OCI-LY7 (cell line): ENCODE measurements at regions not wholly inside any gene's neighbourhood (a gene's known extent, or its start where the extent isn't known, plus 50 kb on each side); places are given as distances from the start of the nearest gene placed in this dataset.

Source experiments
- BruUV-seq: library from RNA; stranded (reverse); fragments of 400-500 nt; replicated peaks from 2 replicates; lab custom pipeline; 2021; lab: Mats Ljungman, UMichigan
- CTCF ChIA-PET: fragments of 300-600 bp; sonication (Branson Sonifier 250); formaldehyde crosslinking; loops from one replicate; lab custom pipeline; 2022; ENCODE audit warnings: antibody characterized with exemption; ENCODE audit not compliant: unreplicated experiment; lab: Charles Lee
- POLR2A ChIA-PET: fragments of 300-600 bp; sonication (Branson Sonifier 250); formaldehyde crosslinking; loops from one replicate; lab custom pipeline; 2022; ENCODE audit warnings: antibody characterized with exemption; lab: Charles Lee
- DNase-seq: peaks from one replicate; pipeline ENCODE4 v3.0.0-alpha.2; 2015; ENCODE audit warnings: low spot score
- H2AFZ ChIP-seq: fragments of 200-600 bp; sonication (generic), shearing (Covaris generic); 2 replicates; pipeline ENCODE4 v1.6.1; 2014; ENCODE audit warnings: mild to moderate bottlenecking, antibody characterized with exemption, low read length, moderate library complexity
- H3K27ac ChIP-seq: fragments of 200-600 bp; sonication (generic); 2 replicates; pipeline ENCODE4 v1.5.1; 2014; ENCODE audit warnings: mixed run types, low read depth, mild to moderate bottlenecking, moderate library complexity, low read length, inconsistent platforms; ENCODE audit not compliant: poor library complexity, severe bottlenecking
- H3K36me3 ChIP-seq: fragments of 200-600 bp; sonication (generic); 2 replicates; pipeline ENCODE4 v1.6.1; 2014; ENCODE audit warnings: mild to moderate bottlenecking, antibody characterized with exemption, low read length, moderate library complexity, mixed read lengths; ENCODE audit not compliant: insufficient read depth
- H3K4me1 ChIP-seq: fragments of 200-600 bp; sonication (generic); 2 replicates; pipeline ENCODE4 v1.5.1; 2014; ENCODE audit warnings: mild to moderate bottlenecking, low read length; ENCODE audit not compliant: insufficient read depth, poor library complexity, severe bottlenecking
- H3K4me2 ChIP-seq: fragments of 200-600 bp; sonication (generic); 2 replicates; pipeline ENCODE4 v1.6.1; 2014; ENCODE audit warnings: mild to moderate bottlenecking, low read length
- H3K4me3 ChIP-seq: fragments of 200-600 bp; sonication (generic); 2 replicates; pipeline ENCODE4 v1.5.1; 2014; ENCODE audit warnings: mild to moderate bottlenecking, low read depth, low read length; ENCODE audit not compliant: poor library complexity, severe bottlenecking
- H3K79me2 ChIP-seq: fragments of 200-600 bp; sonication (generic); 2 replicates; pipeline ENCODE4 v1.6.1; 2016; ENCODE audit warnings: low read depth, mild to moderate bottlenecking, low read length, moderate library complexity, mixed read lengths; ENCODE audit not compliant: insufficient read depth
- H3K9me2 ChIP-seq: fragments of 200-600 bp; sonication (generic); 2 replicates; pipeline ENCODE4 v1.6.1; 2016; ENCODE audit warnings: mild to moderate bottlenecking, low read length, mixed read lengths; ENCODE audit not compliant: insufficient read depth
- H3K9me3 ChIP-seq: fragments of 200-600 bp; sonication (generic); 2 replicates; pipeline ENCODE4 v1.6.1; 2014; ENCODE audit warnings: mild to moderate bottlenecking, mixed run types, low read length, mixed read lengths
- H4K20me1 ChIP-seq: fragments of 200-600 bp; sonication (generic); 2 replicates; pipeline ENCODE4 v1.6.1; 2014; ENCODE audit warnings: mild to moderate bottlenecking, antibody characterized with exemption, low read length, moderate library complexity, mixed read lengths; ENCODE audit not compliant: insufficient read depth
- EZH2phosphoT487 ChIP-seq: fragments of 200-600 bp; sonication (generic); IDR thresholded peaks from 2 replicates; pipeline ENCODE4 v1.6.1; 2018; ENCODE audit warnings: low read depth, borderline replicate concordance, mild to moderate bottlenecking, mixed run types, antibody characterized with exemption, low read length, moderate library complexity, mixed read lengths
- intact Hi-C: fragments of 100-400 bp; cut with micrococcal nuclease; formaldehyde crosslinking; loops from one replicate; pipeline ENCODE4 v1.10.0; 2022; ENCODE audit not compliant: unreplicated experiment
- TF ChIP-seq, protein P1 (sequence below): fragments of 200-600 bp; sonication (generic); conservative IDR thresholded peaks from 2 replicates; pipeline ENCODE4 v1.5.1; 2014; ENCODE audit warnings: mild to moderate bottlenecking, antibody characterized with exemption, low read length, moderate library complexity, mixed read lengths

DNA sequence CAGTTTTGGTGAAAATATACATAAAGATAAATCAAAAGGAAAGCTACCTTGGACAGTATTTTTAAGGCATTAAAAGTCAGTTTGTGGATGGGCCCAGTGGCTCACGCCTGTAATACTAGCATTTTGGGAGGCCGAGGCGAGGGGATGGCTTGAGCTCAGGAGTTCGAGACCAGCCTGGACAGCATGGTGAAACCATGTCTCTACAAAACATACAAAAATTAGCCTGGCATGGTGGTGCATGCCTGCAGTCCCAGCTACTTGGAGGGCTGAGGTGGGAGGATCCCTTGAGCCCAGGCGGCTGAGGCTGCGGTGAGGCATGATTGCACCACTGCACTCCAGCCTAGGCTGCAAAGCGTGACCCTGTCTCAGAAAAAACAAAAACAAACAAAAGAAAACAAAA is 1253.8 kb downstream of the MRPL39 start:
- no peak for DNase-seq
- BruUV-seq = no TSS peak
- H3K9me2 ChIP-seq = no peaks in the 10 kb centered on the region
- peaks cover 17% of the 10 kb centered on the region; the same call in 1 of the 2 replicates for H3K9me3 ChIP-seq
- no peak overlapping the region for H3K4me3 ChIP-seq
- POLR2A ChIA-PET = interaction anchor here (0.6 kb wide), 1 partner anchor 288 kb away, joined by 3 read pairs; no protein-coding TSS in a partner anchor
- no peak overlapping the region for H2AFZ ChIP-seq
- no peaks in the 10 kb centered on the region for H3K36me3 ChIP-seq
- H3K27ac ChIP-seq = no peak overlapping the region
- H3K79me2 ChIP-seq = no peaks in the 10 kb centered on the region
- CTCF ChIA-PET = no interaction called here
- H4K20me1 ChIP-seq = no peaks in the 10 kb centered on the region
- no peaks in the 10 kb centered on the region for H3K4me1 ChIP-seq
- intact Hi-C loops = no loop called here
- TF ChIP-seq, protein P1, sequence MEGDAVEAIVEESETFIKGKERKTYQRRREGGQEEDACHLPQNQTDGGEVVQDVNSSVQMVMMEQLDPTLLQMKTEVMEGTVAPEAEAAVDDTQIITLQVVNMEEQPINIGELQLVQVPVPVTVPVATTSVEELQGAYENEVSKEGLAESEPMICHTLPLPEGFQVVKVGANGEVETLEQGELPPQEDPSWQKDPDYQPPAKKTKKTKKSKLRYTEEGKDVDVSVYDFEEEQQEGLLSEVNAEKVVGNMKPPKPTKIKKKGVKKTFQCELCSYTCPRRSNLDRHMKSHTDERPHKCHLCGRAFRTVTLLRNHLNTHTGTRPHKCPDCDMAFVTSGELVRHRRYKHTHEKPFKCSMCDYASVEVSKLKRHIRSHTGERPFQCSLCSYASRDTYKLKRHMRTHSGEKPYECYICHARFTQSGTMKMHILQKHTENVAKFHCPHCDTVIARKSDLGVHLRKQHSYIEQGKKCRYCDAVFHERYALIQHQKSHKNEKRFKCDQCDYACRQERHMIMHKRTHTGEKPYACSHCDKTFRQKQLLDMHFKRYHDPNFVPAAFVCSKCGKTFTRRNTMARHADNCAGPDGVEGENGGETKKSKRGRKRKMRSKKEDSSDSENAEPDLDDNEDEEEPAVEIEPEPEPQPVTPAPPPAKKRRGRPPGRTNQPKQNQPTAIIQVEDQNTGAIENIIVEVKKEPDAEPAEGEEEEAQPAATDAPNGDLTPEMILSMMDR = no peak
- TF ChIP-seq EZH2phosphoT487 = no peak
- H3K4me2 ChIP-seq = no peak overlapping the region

DNA sequence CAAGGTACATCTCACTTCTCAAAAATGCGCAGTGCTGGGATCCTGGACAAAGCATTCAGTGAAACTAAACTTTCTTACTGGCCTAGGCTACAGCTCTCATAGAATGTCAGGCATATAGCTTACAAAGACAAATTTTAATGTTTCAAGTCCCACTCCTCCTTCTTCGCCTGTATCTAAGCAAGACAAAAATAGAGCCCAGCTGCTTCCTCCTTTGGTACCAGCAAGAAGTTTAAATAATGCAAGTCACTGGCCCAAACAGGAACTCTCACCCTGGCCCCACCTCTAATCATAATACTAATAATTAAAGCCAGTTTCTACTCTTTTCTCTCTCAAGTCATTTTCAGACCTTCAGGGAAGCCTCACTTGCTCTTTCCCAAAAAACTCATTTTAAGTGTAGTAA is 1267.9 kb downstream of the MRPL39 start:
- TF ChIP-seq, protein P1 = no peak
- TF ChIP-seq EZH2phosphoT487 = no peak
- H2AFZ ChIP-seq = no peak overlapping the region
- no peak overlapping the region for H3K4me3 ChIP-seq
- H3K9me3 ChIP-seq = peaks cover 18% of the 10 kb centered on the region; the same call in 1 of the 2 replicates
- no peaks in the 10 kb centered on the region for H3K36me3 ChIP-seq
- H3K27ac ChIP-seq = no peak overlapping the region
- no peaks in the 10 kb centered on the region for H3K4me1 ChIP-seq
- H3K79me2 ChIP-seq = no peaks in the 10 kb centered on the region
- no TSS peak for BruUV-seq
- ChIA-PET POLR2A (no interaction called here), CTCF (no interaction called here)
- H4K20me1 ChIP-seq = no peaks in the 10 kb centered on the region
- intact Hi-C loops = no loop called here
- no peaks in the 10 kb centered on the region for H3K9me2 ChIP-seq
- DNase-seq = no peak
- H3K4me2 ChIP-seq = no peak overlapping the region

DNA sequence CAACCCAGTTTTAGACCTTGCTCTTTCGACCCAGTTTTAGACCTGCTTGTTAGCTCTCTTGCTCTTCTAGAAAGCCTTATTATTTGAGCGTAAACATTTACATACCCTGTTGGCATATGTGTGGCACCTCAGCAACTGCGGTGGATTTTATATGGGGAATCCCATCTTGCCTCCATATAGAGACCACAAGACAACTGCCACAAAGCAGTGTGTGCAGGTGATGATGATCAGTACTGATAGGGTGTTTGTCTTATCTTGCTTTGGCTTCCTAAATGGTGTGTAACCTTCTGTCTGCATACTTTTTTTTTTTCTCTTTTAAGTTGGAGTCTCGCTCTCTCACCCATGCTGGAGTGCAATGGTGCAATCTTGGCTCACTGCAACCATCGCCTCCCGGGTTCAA is 1270.8 kb downstream of the MRPL39 start:
- Histone ChIP-seq H3K79me2 (no peaks in the 10 kb centered on the region), H3K4me2 (no peak overlapping the region), H4K20me1 (no peaks in the 10 kb centered on the region), H3K27ac (no peak overlapping the region), H3K9me2 (no peaks in the 10 kb centered on the region), H2AFZ (no peak overlapping the region), H3K9me3 (no peaks in the 10 kb centered on the region), H3K4me3 (no peak overlapping the region), H3K36me3 (no peaks in the 10 kb centered on the region), H3K4me1 (no peaks in the 10 kb centered on the region)
- ChIA-PET CTCF (no interaction called here), POLR2A (no interaction called here)
- DNase-seq = no peak
- no TSS peak for BruUV-seq
- no peak for TF ChIP-seq EZH2phosphoT487
- TF ChIP-seq, protein P1 = no peak
- intact Hi-C loops = no loop called here
